ENCODE measurements at regions not wholly inside any gene's neighbourhood (a gene's known extent, or its start where the extent isn't known, plus 50 kb on each side); places are given as distances from the start of the nearest gene placed in this dataset.

DNA sequence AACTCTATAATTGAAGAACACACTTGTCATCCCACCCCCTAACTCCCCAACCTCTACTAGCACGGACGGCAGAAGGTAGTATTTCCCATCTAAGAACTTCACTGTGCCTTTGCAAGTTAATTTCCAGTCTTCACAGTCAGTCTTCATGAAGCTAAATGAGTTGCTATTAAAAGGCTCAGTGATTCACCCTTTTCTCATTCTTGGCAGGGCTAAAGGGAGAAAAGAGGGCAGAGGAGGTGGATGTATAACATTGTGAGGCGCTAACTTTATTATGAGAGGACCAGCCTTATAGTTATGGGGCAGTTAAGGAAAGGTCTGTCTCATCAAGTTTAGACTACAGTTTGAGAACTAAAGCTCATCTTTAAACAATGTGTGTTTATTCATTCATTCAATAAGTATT, 161.0 kb upstream of the S100G start:
- no peak overlapping the region for H3K27ac ChIP-seq
- H3K4me1 ChIP-seq, result peaks cover 0 to 3% (median 0%) of the 10 kb centered on the region in 3 donors
- WGBS, 2 donors, result 63 to 89% methylated on average over 3 of the region's 3 CpGs
- no peaks in the 10 kb centered on the region for H3K36me3 ChIP-seq
- no peak for TF ChIP-seq POLR2A (IDR thresholded peaks at IDR 0.05)
- TF ChIP-seq, protein P1, sequence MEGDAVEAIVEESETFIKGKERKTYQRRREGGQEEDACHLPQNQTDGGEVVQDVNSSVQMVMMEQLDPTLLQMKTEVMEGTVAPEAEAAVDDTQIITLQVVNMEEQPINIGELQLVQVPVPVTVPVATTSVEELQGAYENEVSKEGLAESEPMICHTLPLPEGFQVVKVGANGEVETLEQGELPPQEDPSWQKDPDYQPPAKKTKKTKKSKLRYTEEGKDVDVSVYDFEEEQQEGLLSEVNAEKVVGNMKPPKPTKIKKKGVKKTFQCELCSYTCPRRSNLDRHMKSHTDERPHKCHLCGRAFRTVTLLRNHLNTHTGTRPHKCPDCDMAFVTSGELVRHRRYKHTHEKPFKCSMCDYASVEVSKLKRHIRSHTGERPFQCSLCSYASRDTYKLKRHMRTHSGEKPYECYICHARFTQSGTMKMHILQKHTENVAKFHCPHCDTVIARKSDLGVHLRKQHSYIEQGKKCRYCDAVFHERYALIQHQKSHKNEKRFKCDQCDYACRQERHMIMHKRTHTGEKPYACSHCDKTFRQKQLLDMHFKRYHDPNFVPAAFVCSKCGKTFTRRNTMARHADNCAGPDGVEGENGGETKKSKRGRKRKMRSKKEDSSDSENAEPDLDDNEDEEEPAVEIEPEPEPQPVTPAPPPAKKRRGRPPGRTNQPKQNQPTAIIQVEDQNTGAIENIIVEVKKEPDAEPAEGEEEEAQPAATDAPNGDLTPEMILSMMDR (IDR thresholded peaks at IDR 0.05), result no peak
- no peak overlapping the region for H3K4me3 ChIP-seq
- DNase-seq, result no peak
- no peaks in the 10 kb centered on the region for H3K27me3 ChIP-seq
- intact Hi-C loops (cut with DNase I), result no loop called here
- H3K9me3 ChIP-seq, result no peaks in the 10 kb centered on the region

DNA sequence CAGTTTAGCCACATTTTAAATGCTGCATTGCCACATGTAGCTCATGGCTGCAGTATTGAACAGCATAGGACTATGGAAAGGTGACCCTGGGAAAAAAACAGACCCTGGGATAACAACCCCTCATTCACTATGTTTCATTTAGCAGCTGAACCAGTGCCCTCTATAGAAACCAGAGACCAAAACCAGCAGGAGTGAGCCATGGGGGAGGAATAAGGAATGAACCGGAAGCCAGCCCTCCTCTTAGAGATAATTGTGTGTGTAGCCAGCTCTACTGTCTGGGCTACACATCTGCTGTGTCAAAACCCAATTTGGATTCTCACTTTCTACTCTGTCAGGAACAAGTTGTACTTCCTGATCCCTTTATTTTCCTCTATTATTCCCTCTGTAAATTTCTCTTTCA, 158.5 kb upstream of the S100G start:
- WGBS, 2 donors, result 69 to 100% methylated on average over 1 of the region's 1 CpG
- DNase-seq, result no peak
- no peak overlapping the region for H3K4me3 ChIP-seq

DNA sequence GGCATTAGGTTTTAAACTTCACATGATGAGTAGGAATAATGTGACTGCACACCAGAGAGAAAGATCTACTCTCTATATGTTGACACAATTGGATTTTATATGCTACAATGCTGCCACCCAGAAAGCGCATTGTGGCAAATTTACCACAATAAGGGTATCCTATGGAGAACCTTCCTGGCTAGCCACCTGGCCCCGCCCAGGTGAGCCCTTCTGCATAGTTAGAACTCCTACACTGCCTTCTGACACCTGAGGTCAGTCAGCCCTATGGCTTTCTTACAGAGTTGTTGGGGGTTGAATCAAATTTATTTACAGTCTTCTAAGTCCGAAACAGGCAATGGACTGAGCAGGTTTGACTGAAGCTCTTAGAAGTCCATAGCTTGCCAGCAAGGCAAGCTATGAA, 153.8 kb upstream of the S100G start:
- Histone ChIP-seq H3K9me3 (no peaks in the 10 kb centered on the region), H3K27me3 (no peaks in the 10 kb centered on the region), H3K4me1 (no peaks in the 10 kb centered on the region), H3K4me3 (no peak overlapping the region), H3K36me3 (no peaks in the 10 kb centered on the region), H3K27ac (no peak overlapping the region)
- no peak for DNase-seq
- no peak for TF ChIP-seq POLR2A (IDR thresholded peaks at IDR 0.05)
- TF ChIP-seq, protein P1 (IDR thresholded peaks at IDR 0.05), result no peak
- intact Hi-C loops (cut with DNase I), result no loop called here
- WGBS, 2 donors, result 71 to 80% methylated on average over 2 to 3 of the region's 3 CpGs

More for the DNA sequence above, 158.5 kb upstream of the S100G start:
- Histone ChIP-seq H3K4me1 (no peaks in the 10 kb centered on the region), H3K27me3 (no peaks in the 10 kb centered on the region), H3K27ac (no peak overlapping the region), H3K9me3 (no peaks in the 10 kb centered on the region), H3K36me3 (no peaks in the 10 kb centered on the region)
- intact Hi-C loops (cut with DNase I), result no loop called here
- TF ChIP-seq, protein P1 (IDR thresholded peaks at IDR 0.05), result no peak
- no peak for TF ChIP-seq POLR2A (IDR thresholded peaks at IDR 0.05)

DNA sequence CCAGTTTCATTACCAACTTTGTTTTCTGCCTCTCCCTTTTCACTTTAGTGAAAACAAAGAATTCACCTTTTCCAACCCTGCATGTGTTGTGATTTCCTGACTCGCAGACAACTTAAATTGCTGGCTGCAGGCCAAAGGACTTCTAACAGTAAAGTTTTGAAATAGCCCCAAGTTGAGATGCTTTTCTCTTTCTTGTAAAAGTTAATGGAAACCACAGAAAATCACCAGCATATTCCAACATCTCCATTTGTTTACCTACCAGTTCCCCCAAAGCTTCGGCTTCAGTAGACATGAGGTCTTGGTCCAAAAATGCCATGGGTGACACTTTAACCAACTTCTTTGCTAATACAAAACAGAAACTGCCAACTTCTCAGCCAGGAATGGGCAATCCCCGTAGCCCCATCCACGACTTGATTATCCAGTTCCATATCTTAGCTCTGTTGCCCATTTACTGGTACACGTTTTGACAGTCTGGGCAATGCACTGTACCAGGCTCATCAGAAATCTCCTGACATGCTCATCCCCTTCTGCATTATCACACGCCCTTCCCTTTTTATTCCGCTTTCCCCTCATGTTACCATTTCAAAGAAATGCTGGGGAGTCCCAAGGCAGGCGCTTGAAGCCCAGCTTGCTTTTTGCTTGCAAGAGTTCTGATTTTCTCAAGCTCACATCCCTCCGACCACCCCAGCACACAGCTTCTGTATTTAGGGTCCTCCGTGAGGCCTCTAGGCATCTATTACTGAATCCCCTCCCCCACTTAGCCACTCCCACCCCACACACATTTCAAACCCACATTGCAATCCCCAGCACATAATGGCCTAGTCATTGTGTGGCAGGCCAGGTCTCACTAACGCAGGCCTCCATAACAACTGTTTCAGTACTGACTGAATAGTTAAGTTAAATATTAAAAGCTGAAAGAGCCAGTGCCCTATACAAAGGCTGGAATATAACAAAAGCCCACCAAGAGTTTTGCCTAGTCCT, 137.9 kb upstream of the S100G start:
- no peaks in the 10 kb centered on the region for H3K9me3 ChIP-seq
- intact Hi-C loops (cut with DNase I), result no loop called here
- TF ChIP-seq, protein P1 (IDR thresholded peaks at IDR 0.05), result no peak
- no peak for TF ChIP-seq POLR2A (IDR thresholded peaks at IDR 0.05)
- no peak overlapping the region for H3K4me3 ChIP-seq
- no peak overlapping the region for H3K27ac ChIP-seq
- H3K4me1 ChIP-seq, result no peaks in the 10 kb centered on the region
- WGBS, 2 donors, result 80% methylated on average over 10 to 11 of the region's 11 CpGs
- no peaks in the 10 kb centered on the region for H3K27me3 ChIP-seq
- DNase-seq, result no peak
- H3K36me3 ChIP-seq, result no peaks in the 10 kb centered on the region

DNA sequence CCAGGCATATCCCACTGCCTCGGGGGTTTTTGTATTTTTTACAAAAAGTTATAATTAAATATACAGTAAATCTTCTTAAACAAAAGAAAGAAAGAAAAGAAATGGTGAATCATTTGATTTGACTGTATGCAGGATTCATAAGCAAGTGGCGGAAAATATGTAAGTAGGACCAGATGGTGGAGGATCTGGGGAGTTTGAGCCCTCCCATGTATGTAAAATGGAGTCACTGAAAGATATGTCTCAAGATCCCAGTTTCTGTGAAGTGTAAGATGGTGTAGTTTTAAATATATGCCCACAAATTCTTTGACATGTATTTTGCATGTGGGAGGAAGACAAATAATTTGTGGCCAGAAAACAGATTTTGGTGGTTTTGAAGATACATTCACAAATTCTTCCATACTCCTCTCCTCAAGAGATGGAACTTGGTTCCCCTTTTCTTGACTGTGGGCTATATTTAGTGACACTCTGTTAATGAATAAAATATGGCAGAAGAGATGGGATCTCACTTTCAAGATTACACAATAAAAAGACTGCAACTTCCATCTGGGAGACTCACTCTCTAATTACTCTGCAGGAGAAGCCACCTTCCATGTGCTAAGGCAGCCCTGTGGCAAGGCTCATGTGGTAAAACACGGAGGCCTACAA, 133.6 kb upstream of the S100G start:
- Histone ChIP-seq H3K4me3 (no peak overlapping the region), H3K9me3 (no peaks in the 10 kb centered on the region), H3K27ac (no peak overlapping the region), H3K36me3 (no peaks in the 10 kb centered on the region), H3K27me3 (no peaks in the 10 kb centered on the region), H3K4me1 (no peaks in the 10 kb centered on the region)
- TF ChIP-seq, protein P1 (IDR thresholded peaks at IDR 0.05), result no peak
- TF ChIP-seq POLR2A (IDR thresholded peaks at IDR 0.05), result no peak
- WGBS, 2 donors, result 37 to 60% methylated on average over 2 to 3 of the region's 3 CpGs
- no peak for DNase-seq
- intact Hi-C loops (cut with DNase I), result no loop called here

Measured in esophagus squamous epithelium (tissue), 5 donors.